ENCODE measurements at regions not wholly inside any gene's neighbourhood (a gene's known extent, or its start where the extent isn't known, plus 50 kb on each side); places are given as distances from the start of the nearest gene placed in this dataset.

GRCh38 chr2:238985931-238986446, 138.1 kb downstream of the TWIST2 start:
- Histone ChIP-seq H4K8ac (ENCODE audit: low read depth in 2 of 2, low read length in 2 of 2) (no peak overlapping the region), H3K9me3 (ENCODE audit: control insufficient read depth, insufficient read depth, low read length) (no peaks in the 10 kb centered on the region), H4K20me1 (ENCODE audit: insufficient read depth, low read length) (no peaks in the 10 kb centered on the region), H2AK5ac (ENCODE audit: low read depth, low read length) (no peak overlapping the region), H3K79me1 (ENCODE audit: low read depth in 1 of 2, low read length in 2 of 2) (no peaks in the 10 kb centered on the region), H3K4me3 (ENCODE audit: insufficient read depth, low read depth, low read length) (no peak overlapping the region), H3K4me1 (ENCODE audit: control insufficient read depth, insufficient read depth, low read length) (no peaks in the 10 kb centered on the region), H2BK120ac (ENCODE audit: low read depth, low read length) (no peak overlapping the region), H3K18ac (ENCODE audit: low read depth, low read length) (no peak overlapping the region), H3K14ac (replicated peaks; ENCODE audit: low read depth, low read length) (no peak overlapping the region), H3K9ac (ENCODE audit: low read depth, low read length) (no peak overlapping the region), H2AFZ (replicated peaks; ENCODE audit: low read length, poor library complexity) (no peak overlapping the region), H4K5ac (ENCODE audit: low read depth, low read length) (no peak overlapping the region), H3K4ac (ENCODE audit: low read depth, low read length) (no peak overlapping the region), H2BK20ac (ENCODE audit: low read depth, low read length) (no peak overlapping the region), H3K27ac (ENCODE audit: insufficient read depth, low read length) (no peak overlapping the region), H2BK5ac (ENCODE audit: low read depth, low read length, poor library complexity, severe bottlenecking) (no peak overlapping the region), H3K27me3 (ENCODE audit: control insufficient read depth, insufficient read depth, low read length) (peaks cover 16% of the 10 kb centered on the region), H3K23ac (ENCODE audit: low read depth, low read length) (no peak overlapping the region), H3K4me2 (ENCODE audit: low read depth, low read length) (no peak overlapping the region), H3K56ac (ENCODE audit: extremely low read depth, insufficient read depth, low read length) (no peak overlapping the region), H2BK15ac (ENCODE audit: low read depth, low read length) (no peak overlapping the region), H2AK9ac (replicated peaks; ENCODE audit: low read depth, low read length, poor library complexity) (no peak overlapping the region), H4K91ac (ENCODE audit: insufficient read depth, low read depth, low read length) (no peak overlapping the region), H3K9me1 (ENCODE audit: insufficient read depth, low read length) (no peaks in the 10 kb centered on the region), H3K36me3 (ENCODE audit: control insufficient read depth, insufficient read depth, low read length) (no peaks in the 10 kb centered on the region)
- CTCF ChIA-PET: no interaction called here
- intact Hi-C loops (cut with micrococcal nuclease) (no loop called here), dilution Hi-C loops (cut with HindIII; ENCODE audit: low sequenced_read_pairs, unreplicated experiment) (no loop called here), in situ Hi-C loops (cut with MboI; ENCODE audit: low sequenced_read_pairs) (no loop called here)
- 74% methylated on average over 9 of the region's 30 CpGs; no CpG with 5 or more reads in 1 of the 2 experiments for WGBS, 2 experiments (ENCODE audit: extremely low coverage in 2 of 2, insufficient read length in 1 of 2)
- POLR2A ChIA-PET (ENCODE audit: unreplicated experiment): no interaction called here
- DNase-seq (no peak), ATAC-seq (ENCODE audit: low read depth) (no peak)
- BruUV-seq (replicated peaks): no TSS peak
- TF ChIP-seq CEBPB (IDR thresholded peaks at IDR 0.05; ENCODE audit: low read depth, low read length): no peak
- no peak for TF ChIP-seq CTCF (conservative IDR thresholded peaks at IDR 0.05; ENCODE audit: low read depth, low read length)
